ENCODE measurements at regions not wholly inside any gene's neighbourhood (a gene's known extent, or its start where the extent isn't known, plus 50 kb on each side); places are given as distances from the start of the nearest gene placed in this dataset.

GRCh38 chr5:175015028-175015685, 290.8 kb downstream of the MSX2 start:
- Histone ChIP-seq H3K36me3 (ENCODE audit: insufficient read depth, low read depth, low read length) (no peaks in the 10 kb centered on the region), H3K27ac (ENCODE audit: low read length) (no peak overlapping the region), H3K9ac (ENCODE audit: low read depth, low read length) (no peak overlapping the region), H3K27me3 (ENCODE audit: insufficient read depth, low read length) (no peaks in the 10 kb centered on the region), H3K4me3 (ENCODE audit: low read length) (no peak overlapping the region), H3K4me1 (ENCODE audit: insufficient read depth, low read length) (no peaks in the 10 kb centered on the region; the same call in 1 of the 2 replicates), H3K9me3 (ENCODE audit: insufficient read depth, low read depth, low read length) (no peaks in the 10 kb centered on the region)

- Histone ChIP-seq H3K9ac (ENCODE audit: low read depth, low read length) (no peak overlapping the region), H3K9me3 (ENCODE audit: insufficient read depth, low read depth, low read length) (no peaks in the 10 kb centered on the region), H3K36me3 (ENCODE audit: insufficient read depth, low read depth, low read length) (no peaks in the 10 kb centered on the region), H3K4me1 (ENCODE audit: insufficient read depth, low read length) (no peaks in the 10 kb centered on the region; the same call in 1 of the 2 replicates), H3K4me3 (ENCODE audit: low read length) (no peak overlapping the region), H3K27me3 (ENCODE audit: insufficient read depth, low read length) (no peaks in the 10 kb centered on the region), H3K27ac (ENCODE audit: low read length) (no peak overlapping the region)
Observed at GRCh38 chr5:175013251-175013650, 288.9 kb downstream of the MSX2 start.

GRCh38 chr5:175012267-175012666, 287.9 kb downstream of the MSX2 start:
- Histone ChIP-seq H3K4me1 (ENCODE audit: insufficient read depth, low read length) (no peaks in the 10 kb centered on the region; the same call in 1 of the 2 replicates), H3K27me3 (ENCODE audit: insufficient read depth, low read length) (no peaks in the 10 kb centered on the region), H3K36me3 (ENCODE audit: insufficient read depth, low read depth, low read length) (no peaks in the 10 kb centered on the region), H3K4me3 (ENCODE audit: low read length) (no peak overlapping the region), H3K27ac (ENCODE audit: low read length) (no peak overlapping the region), H3K9ac (ENCODE audit: low read depth, low read length) (no peak overlapping the region), H3K9me3 (ENCODE audit: insufficient read depth, low read depth, low read length) (no peaks in the 10 kb centered on the region)

- Histone ChIP-seq H3K9me3 (ENCODE audit: insufficient read depth, low read depth, low read length) (no peaks in the 10 kb centered on the region), H3K9ac (ENCODE audit: low read depth, low read length) (no peak overlapping the region), H3K4me3 (ENCODE audit: low read length) (no peak overlapping the region), H3K27me3 (ENCODE audit: insufficient read depth, low read length) (no peaks in the 10 kb centered on the region), H3K27ac (ENCODE audit: low read length) (no peak overlapping the region), H3K36me3 (ENCODE audit: insufficient read depth, low read depth, low read length) (no peaks in the 10 kb centered on the region), H3K4me1 (ENCODE audit: insufficient read depth, low read length) (no peaks in the 10 kb centered on the region)
Observed at GRCh38 chr5:175003531-175003930, 279.1 kb downstream of the MSX2 start.

GRCh38 chr5:175001876-175002645, 277.7 kb downstream of the MSX2 start:
- Histone ChIP-seq H3K36me3 (ENCODE audit: insufficient read depth, low read depth, low read length) (no peaks in the 10 kb centered on the region), H3K27me3 (ENCODE audit: insufficient read depth, low read length) (no peaks in the 10 kb centered on the region), H3K9ac (ENCODE audit: low read depth, low read length) (no peak overlapping the region), H3K27ac (ENCODE audit: low read length) (no peak overlapping the region), H3K4me1 (ENCODE audit: insufficient read depth, low read length) (no peaks in the 10 kb centered on the region), H3K9me3 (ENCODE audit: insufficient read depth, low read depth, low read length) (0 out of 2 replicates have a peak, but pooled peaks cover 3% of the 10 kb centered on the region), H3K4me3 (ENCODE audit: low read length) (no peak overlapping the region)

- no peaks in the 10 kb centered on the region for H3K4me1 ChIP-seq (ENCODE audit: insufficient read depth, low read length)
- 0 out of 2 replicates have a peak, but pooled peaks cover 3% of the 10 kb centered on the region for H3K9me3 ChIP-seq (ENCODE audit: insufficient read depth, low read depth, low read length)
- no peak overlapping the region for H3K9ac ChIP-seq (ENCODE audit: low read depth, low read length)
- H3K27me3 ChIP-seq (ENCODE audit: insufficient read depth, low read length): no peaks in the 10 kb centered on the region
- H3K36me3 ChIP-seq (ENCODE audit: insufficient read depth, low read depth, low read length): no peaks in the 10 kb centered on the region
- H3K4me3 ChIP-seq (ENCODE audit: low read length): no peak overlapping the region
- H3K27ac ChIP-seq (ENCODE audit: low read length): no peak overlapping the region
Observed at GRCh38 chr5:175001311-175001710, 276.9 kb downstream of the MSX2 start.

GRCh38 chr5:174999581-174999980, 275.2 kb downstream of the MSX2 start:
- H3K4me1 ChIP-seq (ENCODE audit: insufficient read depth, low read length): no peaks in the 10 kb centered on the region
- H3K36me3 ChIP-seq (ENCODE audit: insufficient read depth, low read depth, low read length): no peaks in the 10 kb centered on the region
- 0 out of 2 replicates have a peak, but pooled peaks cover 3% of the 10 kb centered on the region for H3K9me3 ChIP-seq (ENCODE audit: insufficient read depth, low read depth, low read length)
- H3K9ac ChIP-seq (ENCODE audit: low read depth, low read length): no peak overlapping the region
- no peak overlapping the region for H3K4me3 ChIP-seq (ENCODE audit: low read length)
- H3K27ac ChIP-seq (ENCODE audit: low read length): no peak overlapping the region
- peaks cover 9% of the 10 kb centered on the region; the same call in 1 of the 2 replicates for H3K27me3 ChIP-seq (ENCODE audit: insufficient read depth, low read length)

GRCh38 chr5:174998131-174998730, 273.8 kb downstream of the MSX2 start:
- no peaks in the 10 kb centered on the region for H3K36me3 ChIP-seq (ENCODE audit: insufficient read depth, low read depth, low read length)
- H3K9ac ChIP-seq (ENCODE audit: low read depth, low read length): no peak overlapping the region
- H3K27ac ChIP-seq (ENCODE audit: low read length): no peak overlapping the region
- 0 out of 2 replicates have a peak, but pooled peaks cover 3% of the 10 kb centered on the region for H3K9me3 ChIP-seq (ENCODE audit: insufficient read depth, low read depth, low read length)
- peaks cover 9% of the 10 kb centered on the region; the same call in 1 of the 2 replicates for H3K27me3 ChIP-seq (ENCODE audit: insufficient read depth, low read length)
- H3K4me1 ChIP-seq (ENCODE audit: insufficient read depth, low read length): no peaks in the 10 kb centered on the region
- no peak overlapping the region for H3K4me3 ChIP-seq (ENCODE audit: low read length)

- H3K9me3 ChIP-seq (ENCODE audit: insufficient read depth, low read depth, low read length): 0 out of 2 replicates have a peak, but pooled peaks cover 3% of the 10 kb centered on the region
- H3K27me3 ChIP-seq (ENCODE audit: insufficient read depth, low read length): peaks cover 9% of the 10 kb centered on the region; the same call in 1 of the 2 replicates
Observed at GRCh38 chr5:174997688-174998087, 273.3 kb downstream of the MSX2 start.

GRCh38 chr5:174996941-174997340, 272.6 kb downstream of the MSX2 start:
- Histone ChIP-seq H3K9me3 (ENCODE audit: insufficient read depth, low read depth, low read length) (0 out of 2 replicates have a peak, but pooled peaks cover 3% of the 10 kb centered on the region), H3K27me3 (ENCODE audit: insufficient read depth, low read length) (peaks cover 9% of the 10 kb centered on the region; the same call in 1 of the 2 replicates), H3K9ac (ENCODE audit: low read depth, low read length) (no peak overlapping the region), H3K4me3 (ENCODE audit: low read length) (no peak overlapping the region), H3K4me1 (ENCODE audit: insufficient read depth, low read length) (no peaks in the 10 kb centered on the region), H3K36me3 (ENCODE audit: insufficient read depth, low read depth, low read length) (no peaks in the 10 kb centered on the region), H3K27ac (ENCODE audit: low read length) (no peak overlapping the region)

More at GRCh38 chr5:174997688-174998087, 273.3 kb downstream of the MSX2 start:
- Histone ChIP-seq H3K4me3 (ENCODE audit: low read length) (no peak overlapping the region), H3K9ac (ENCODE audit: low read depth, low read length) (no peak overlapping the region), H3K4me1 (ENCODE audit: insufficient read depth, low read length) (no peaks in the 10 kb centered on the region), H3K36me3 (ENCODE audit: insufficient read depth, low read depth, low read length) (no peaks in the 10 kb centered on the region), H3K27ac (ENCODE audit: low read length) (no peak overlapping the region)

GRCh38 chr5:174995827-174996226, 271.4 kb downstream of the MSX2 start:
- H3K27ac ChIP-seq (ENCODE audit: low read length): no peak overlapping the region
- H3K4me3 ChIP-seq (ENCODE audit: low read length): no peak overlapping the region
- H3K9ac ChIP-seq (ENCODE audit: low read depth, low read length): no peak overlapping the region
- 0 out of 2 replicates have a peak, but pooled peaks cover 3% of the 10 kb centered on the region for H3K9me3 ChIP-seq (ENCODE audit: insufficient read depth, low read depth, low read length)
- H3K27me3 ChIP-seq (ENCODE audit: insufficient read depth, low read length): peaks cover 9% of the 10 kb centered on the region; the same call in 1 of the 2 replicates
- H3K36me3 ChIP-seq (ENCODE audit: insufficient read depth, low read depth, low read length): no peaks in the 10 kb centered on the region
- H3K4me1 ChIP-seq (ENCODE audit: insufficient read depth, low read length): no peaks in the 10 kb centered on the region
